ENCODE measurements at regions not wholly inside any gene's neighbourhood (a gene's known extent, or its start where the extent isn't known, plus 50 kb on each side); places are given as distances from the start of the nearest gene placed in this dataset.
"Not testable (repeated sequence)": the region's sequence is repeated elsewhere in the genome, so short reads cannot be mapped to it uniquely, and the experiment has no call there.

- H3K36me3 ChIP-seq (ENCODE audit: control insufficient read depth in 2 of 2, insufficient read depth in 2 of 2, low read length in 1 of 2); H3K9me3 ChIP-seq (replicated peaks; ENCODE audit: control insufficient read depth, insufficient read depth, low read length); FAIRE-seq; H3K27me3 ChIP-seq (replicated peaks in 1 of 2; ENCODE audit: control insufficient read depth in 2 of 2, insufficient read depth in 2 of 2, low read length in 1 of 2); H3K27ac ChIP-seq (ENCODE audit: control insufficient read depth, insufficient read depth); intact Hi-C loops (cut with micrococcal nuclease; ENCODE audit: unreplicated experiment); ATAC-seq; H3K4me3 ChIP-seq; H3K4me2 ChIP-seq (ENCODE audit: control insufficient read depth, insufficient read depth); POLR2A ChIA-PET; in situ Hi-C loops (cut with MboI); CTCF ChIA-PET; H3K79me2 ChIP-seq (ENCODE audit: control insufficient read depth, insufficient read depth, low read length); BruUV-seq (replicated peaks); H3K4me1 ChIP-seq (ENCODE audit: control insufficient read depth, insufficient read depth, low read length); DNase-seq (ENCODE audit: low read depth, low spot score); H3K9ac ChIP-seq (ENCODE audit: control insufficient read depth, insufficient read depth, low read length); H2AFZ ChIP-seq (ENCODE audit: control insufficient read depth, low read depth, low read length); H4K20me1 ChIP-seq (ENCODE audit: control insufficient read depth, insufficient read depth); RAD21 ChIA-PET (ENCODE audit: unreplicated experiment); SMC1A ChIA-PET (ENCODE audit: uncharacterized antibody, unreplicated experiment): not testable (repeated sequence)
- WGBS (ENCODE audit: insufficient coverage, insufficient replicate concordance, low lambda C conversion rate, missing lambda C conversion rate) = 45% methylated on average over 1 of the region's 1 CpG
These were observed 1100.5 kb upstream of the ALCAM start for GRCh38 chr3:104266219-104266618.

GRCh38 chr3:104269771-104270170 is 1096.9 kb upstream of the ALCAM start:
- Histone ChIP-seq H4K20me1 (ENCODE audit: control insufficient read depth, insufficient read depth) (no peaks in the 10 kb centered on the region), H3K36me3 (ENCODE audit: control insufficient read depth in 2 of 2, insufficient read depth in 2 of 2, low read length in 1 of 2) (no peaks in the 10 kb centered on the region), H2AFZ (ENCODE audit: control insufficient read depth, low read depth, low read length) (no peak overlapping the region), H3K9ac (ENCODE audit: control insufficient read depth, insufficient read depth, low read length) (no peak overlapping the region), H3K79me2 (ENCODE audit: control insufficient read depth, insufficient read depth, low read length) (no peaks in the 10 kb centered on the region), H3K4me1 (ENCODE audit: control insufficient read depth, insufficient read depth, low read length) (no peaks in the 10 kb centered on the region), H3K4me2 (ENCODE audit: control insufficient read depth, insufficient read depth) (no peak overlapping the region), H3K4me3 (no peak overlapping the region), H3K27ac (ENCODE audit: control insufficient read depth, insufficient read depth) (no peak overlapping the region), H3K27me3 (replicated peaks in 1 of 2; ENCODE audit: control insufficient read depth in 2 of 2, insufficient read depth in 2 of 2, low read length in 1 of 2) (no peaks in the 10 kb centered on the region), H3K9me3 (replicated peaks; ENCODE audit: control insufficient read depth, insufficient read depth, low read length) (no peaks in the 10 kb centered on the region)
- no TSS peak for BruUV-seq (replicated peaks)
- no peak for ATAC-seq
- DNase-seq (ENCODE audit: low read depth, low spot score) = no peak
- ChIA-PET SMC1A (ENCODE audit: uncharacterized antibody, unreplicated experiment) (no interaction called here), CTCF (no interaction called here), RAD21 (ENCODE audit: unreplicated experiment) (interaction anchor here (0.7 kb wide), 1 partner anchor 435 kb away, joined by 4 read pairs; no protein-coding TSS in a partner anchor), POLR2A (no interaction called here)
- in situ Hi-C loops (cut with MboI) = no loop called here
- TF ChIP-seq POLR2A (IDR thresholded peaks at IDR 0.05; ENCODE audit: low read depth, low read length) (no peak), MEF2B (IDR thresholded peaks at IDR 0.05; ENCODE audit: partially characterized antibody, poor library complexity, severe bottlenecking) (no peak)
- intact Hi-C loops (cut with micrococcal nuclease; ENCODE audit: unreplicated experiment) = loop anchor here (5.0 to 10.0 kb wide), 3 partner anchors 325 to 1248 kb away; no protein-coding TSS in a partner anchor
- FAIRE-seq = no peak
- WGBS (ENCODE audit: insufficient coverage, insufficient replicate concordance, low lambda C conversion rate, missing lambda C conversion rate) = 68% methylated on average over 6 of the region's 6 CpGs
